Renal cortical epithelial cell (primary cell): ENCODE measurements at regions not wholly inside any gene's neighbourhood (a gene's known extent, or its start where the extent isn't known, plus 50 kb on each side); places are given as distances from the start of the nearest gene placed in this dataset.
"Not testable (repeated sequence)": the region's sequence is repeated elsewhere in the genome, so short reads cannot be mapped to it uniquely, and the experiment has no call there.

Experiments
- DNase-seq: peaks from one replicate; pipeline ENCODE4 v3.0.0-alpha.2; 2011; ENCODE audit warnings: low read depth

GRCh38 chr15:22665711-22666110, 120.7 kb upstream of the NIPA1 start:
- not testable (repeated sequence) for DNase-seq

- peak; percentile 37 for DNase-seq
Measured at GRCh38 chr15:22684786-22685185, 101.7 kb upstream of the NIPA1 start.

GRCh38 chr15:22699881-22700280, 86.6 kb upstream of the NIPA1 start:
- not testable (repeated sequence) for DNase-seq

- not testable (repeated sequence) for DNase-seq
Measured at GRCh38 chr15:22710831-22711341, 75.6 kb upstream of the NIPA1 start.

GRCh38 chr15:22713933-22714332, 72.5 kb upstream of the NIPA1 start:
- DNase-seq = not testable (repeated sequence)

GRCh38 chr15:22714358-22715132, 71.9 kb upstream of the NIPA1 start:
- not testable (repeated sequence) for DNase-seq

- not testable (repeated sequence) for DNase-seq
Measured at GRCh38 chr15:22715133-22715845, 71.2 kb upstream of the NIPA1 start.

GRCh38 chr15:22719980-22720379, 66.5 kb upstream of the NIPA1 start:
- DNase-seq = peak; percentile 3

- not testable (repeated sequence) for DNase-seq
Measured at GRCh38 chr15:22726104-22726503, 60.3 kb upstream of the NIPA1 start.

- not testable (repeated sequence) for DNase-seq
Measured at GRCh38 chr15:22735067-22735466, 51.4 kb upstream of the NIPA1 start.

- DNase-seq = no peak
Measured at GRCh38 chr15:22735781-22736180, 50.7 kb upstream of the NIPA1 start.

- not testable (repeated sequence) for DNase-seq
Measured at GRCh38 chr15:22736200-22736599, 50.2 kb upstream of the NIPA1 start.
